ENCODE measurements at regions not wholly inside any gene's neighbourhood (a gene's known extent, or its start where the extent isn't known, plus 50 kb on each side); places are given as distances from the start of the nearest gene placed in this dataset.

DNA sequence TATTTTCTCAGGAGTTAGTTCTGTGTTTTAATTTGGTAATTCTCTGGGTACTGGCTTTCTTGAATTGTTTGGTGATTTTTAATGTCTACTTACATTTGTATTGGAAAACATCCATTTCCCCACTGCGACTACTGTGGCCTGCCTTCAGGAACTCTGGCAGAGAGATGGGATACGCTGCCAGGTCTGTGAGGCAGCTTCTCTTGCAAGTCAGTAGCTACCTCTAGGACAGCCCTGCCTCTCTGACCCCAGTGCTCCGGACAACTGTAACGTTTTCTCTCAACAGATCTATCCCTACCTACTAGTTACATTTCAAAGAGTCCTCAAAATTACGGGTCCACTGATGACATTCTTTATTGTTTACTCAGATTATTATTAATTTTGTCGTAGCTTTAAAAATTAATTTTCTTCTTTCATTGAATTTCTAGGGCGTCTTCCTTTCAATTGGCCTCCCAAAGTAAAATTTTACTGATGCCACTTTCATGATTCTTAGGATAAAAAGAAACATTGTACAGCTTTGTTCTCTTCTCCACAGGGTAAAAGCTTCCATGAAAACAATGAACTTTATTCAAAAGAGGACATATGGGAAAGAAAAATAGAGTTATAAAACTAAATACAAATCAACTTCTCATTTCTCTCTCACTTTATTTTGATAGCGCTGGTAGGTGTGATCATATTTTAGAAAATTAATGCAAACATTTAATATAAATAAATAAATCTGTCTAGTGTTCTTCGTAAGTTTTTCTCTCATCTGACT, 123.2 kb upstream of the GOLGA8J start:
- intact Hi-C loops (cut with micrococcal nuclease): no loop called here

DNA sequence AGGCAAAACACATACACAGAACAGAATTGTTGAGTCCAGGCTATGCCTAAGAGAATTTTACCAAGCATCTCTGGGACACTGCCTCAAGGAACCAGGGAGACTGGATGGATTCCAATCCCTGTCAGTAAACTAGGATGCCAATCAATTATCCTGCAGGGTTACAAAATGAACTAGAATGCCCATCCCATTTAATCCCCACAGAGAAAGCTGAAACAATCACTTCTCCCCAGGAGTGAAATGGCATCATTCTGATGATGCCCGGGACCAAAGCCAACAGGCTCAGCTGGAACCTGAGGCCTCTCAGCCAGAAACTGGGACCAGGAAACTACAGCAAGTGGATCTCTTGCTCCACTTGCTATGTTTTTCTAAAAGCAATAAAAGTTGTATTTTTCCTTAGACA, 130.0 kb upstream of the TJP1 start:
- intact Hi-C loops (cut with micrococcal nuclease): no loop called here

DNA sequence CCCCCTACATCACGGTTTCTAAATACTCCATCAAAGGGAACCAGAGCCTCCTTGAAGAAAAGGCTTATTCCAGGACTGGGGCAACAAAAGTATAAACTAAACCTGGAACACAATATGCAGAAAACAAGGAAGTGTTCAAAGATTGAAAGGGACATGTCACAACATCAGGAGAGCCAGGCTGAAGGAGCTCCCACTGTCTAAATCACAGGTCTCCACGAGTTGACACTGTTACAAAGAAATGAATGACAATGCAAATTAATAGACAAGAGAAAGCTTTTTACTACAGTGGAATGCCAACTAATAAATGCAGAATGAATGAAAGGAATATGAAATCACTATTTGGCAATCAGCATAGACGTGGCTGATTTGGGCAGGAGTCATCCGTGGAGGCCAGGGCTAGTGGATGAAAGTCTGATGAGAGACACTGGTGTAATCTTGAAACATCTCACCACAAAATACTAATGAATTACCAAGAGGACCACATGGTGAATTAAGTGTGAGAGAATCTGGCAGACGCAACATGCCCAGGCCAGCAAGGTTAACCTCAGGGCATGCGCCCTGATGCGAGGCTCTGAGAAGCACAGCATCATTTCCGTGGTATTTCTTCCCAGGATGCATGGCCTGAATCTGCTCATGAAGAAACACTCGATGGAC, 123.8 kb upstream of the TJP1 start:
- intact Hi-C loops (cut with micrococcal nuclease): no loop called here

DNA sequence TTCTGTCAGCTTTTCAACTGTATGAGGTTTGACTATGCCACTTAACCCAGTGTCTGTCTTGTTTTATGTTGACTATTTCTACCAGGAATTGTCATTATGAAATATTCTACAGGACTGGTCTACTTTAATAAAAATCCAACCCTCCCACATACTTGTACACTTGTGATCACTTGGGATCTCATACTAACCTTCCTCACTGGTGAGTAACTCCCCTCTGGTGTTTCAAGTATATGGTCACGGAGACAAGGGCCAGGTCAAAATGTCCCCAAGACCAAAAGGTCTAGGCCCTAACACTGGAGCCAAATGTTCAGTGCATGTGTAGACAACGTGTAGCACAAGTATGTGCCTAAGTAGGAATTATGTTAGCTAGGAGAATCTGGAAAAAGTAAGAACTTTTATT, 122.7 kb upstream of the TJP1 start:
- intact Hi-C loops (cut with micrococcal nuclease): no loop called here

DNA sequence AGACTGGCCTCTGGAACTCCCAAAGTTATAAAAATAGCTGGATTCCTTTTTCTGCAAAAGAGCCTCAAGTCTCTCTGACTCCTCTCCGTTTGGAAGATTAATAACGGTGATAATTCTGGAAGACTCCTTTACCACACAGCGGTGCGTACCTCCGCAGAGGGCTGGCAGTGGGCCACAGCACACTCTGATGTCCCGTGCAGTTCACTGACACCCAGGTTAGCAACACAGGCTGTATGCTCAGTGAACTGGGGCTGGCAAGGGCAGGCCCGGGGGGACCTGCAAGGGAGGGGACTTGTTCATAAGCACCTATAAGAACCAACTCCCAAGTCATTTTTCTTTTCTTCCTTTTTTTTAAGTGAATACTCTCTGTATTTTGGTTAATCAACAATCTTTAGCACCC, 120.3 kb upstream of the TJP1 start:
- intact Hi-C loops (cut with micrococcal nuclease): no loop called here

DNA sequence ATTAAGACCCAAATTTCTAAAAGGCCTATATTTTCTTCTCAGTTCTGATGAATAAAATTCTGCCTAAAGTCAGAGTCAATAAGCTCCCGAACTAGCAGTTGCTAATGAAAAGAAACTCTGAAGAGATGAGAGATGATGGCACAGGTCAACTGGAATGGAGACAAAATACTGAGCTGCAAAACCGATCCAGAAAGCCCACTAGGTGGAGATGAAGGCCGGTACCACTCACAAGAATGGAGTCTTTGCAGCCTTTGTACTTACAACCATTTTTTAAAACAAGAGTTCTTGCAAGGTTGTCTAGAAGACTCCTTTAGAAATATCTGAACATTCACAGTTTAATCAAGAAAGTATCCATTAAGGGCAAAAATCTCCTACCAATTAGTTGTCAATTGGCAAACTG, 119.9 kb upstream of the TJP1 start:
- intact Hi-C loops (cut with micrococcal nuclease): no loop called here

DNA sequence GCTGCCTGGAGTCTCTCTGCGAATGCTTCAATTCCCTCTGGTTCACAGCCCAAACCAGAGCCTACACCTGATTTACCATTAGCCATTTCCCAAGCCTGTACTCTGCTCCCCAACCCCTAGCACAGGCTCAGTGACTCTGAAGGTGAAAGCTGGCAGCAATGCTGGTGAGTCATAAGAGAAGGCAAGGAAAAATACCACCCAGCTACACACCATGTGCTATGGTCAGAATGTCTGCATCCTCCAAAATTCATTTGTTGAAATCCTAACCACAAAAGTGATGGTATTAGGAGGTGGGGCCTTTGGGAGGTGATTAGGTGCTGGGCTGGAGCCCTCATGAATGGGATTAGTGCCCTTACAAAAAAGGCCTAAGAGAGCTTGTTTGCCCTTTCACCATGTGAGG, 117.1 kb upstream of the TJP1 start:
- intact Hi-C loops (cut with micrococcal nuclease): no loop called here

DNA sequence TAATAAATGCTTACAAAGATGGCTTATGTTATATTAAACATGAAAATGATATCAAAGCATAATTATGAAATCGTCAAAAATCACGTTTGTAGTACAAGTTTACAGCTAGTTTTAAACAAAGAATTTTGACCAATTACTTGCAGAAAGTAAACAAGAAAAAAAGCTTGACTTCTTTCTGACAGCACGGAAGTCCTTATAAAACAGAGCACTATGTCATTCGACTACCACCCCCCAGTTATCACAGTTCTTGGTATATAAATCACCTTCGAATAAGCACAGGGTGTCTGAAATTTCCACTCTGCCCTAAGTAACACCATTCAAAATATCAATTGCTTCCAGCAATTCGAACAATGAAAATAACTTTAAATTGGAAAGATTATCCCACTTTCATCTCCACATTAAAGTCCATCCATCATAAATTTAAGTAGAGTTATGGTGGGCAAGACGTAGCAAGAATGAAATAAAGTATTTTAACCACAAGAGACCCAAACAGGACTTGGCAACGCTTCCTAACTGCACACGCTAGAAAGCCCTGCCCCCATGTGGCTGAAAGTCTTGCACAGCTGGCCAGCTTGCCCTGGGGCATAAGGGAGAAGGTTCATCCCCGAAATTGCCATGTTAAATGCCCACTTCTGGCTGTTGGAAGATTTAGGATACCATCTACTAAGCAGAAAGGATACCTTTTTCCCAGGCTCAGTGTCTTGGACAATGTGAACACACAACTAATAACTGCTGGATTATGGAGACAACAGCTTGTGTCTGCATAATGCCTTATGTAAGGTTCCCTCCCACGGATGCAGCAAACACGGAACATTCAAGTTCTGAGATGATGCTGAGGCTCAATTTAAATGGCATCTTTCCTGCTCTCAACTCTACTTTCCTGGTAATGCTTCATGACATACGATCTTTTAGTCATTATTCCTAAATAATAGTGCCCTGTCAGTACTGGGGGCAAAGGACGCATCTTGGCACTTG, 116.4 kb upstream of the TJP1 start:
- intact Hi-C loops (cut with micrococcal nuclease): no loop called here

DNA sequence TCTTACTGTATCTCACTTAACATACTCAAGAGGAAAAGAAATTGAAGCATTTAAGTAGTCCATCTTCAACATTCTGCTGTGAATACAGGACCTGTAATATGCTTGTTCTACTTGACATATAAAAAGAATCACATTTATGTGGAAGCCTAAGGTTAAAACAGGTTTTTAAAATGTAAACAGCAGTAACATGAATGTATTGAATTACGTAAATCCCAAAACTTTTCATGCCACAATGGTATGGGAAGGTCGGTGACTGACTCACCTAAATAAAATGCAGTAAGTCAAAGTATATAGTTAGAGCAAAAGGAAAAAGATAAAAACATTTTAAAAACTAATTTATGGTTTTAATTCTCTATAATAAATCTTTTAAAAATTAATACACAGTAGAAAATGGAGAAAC, 115.7 kb upstream of the TJP1 start:
- intact Hi-C loops (cut with micrococcal nuclease): no loop called here

DNA sequence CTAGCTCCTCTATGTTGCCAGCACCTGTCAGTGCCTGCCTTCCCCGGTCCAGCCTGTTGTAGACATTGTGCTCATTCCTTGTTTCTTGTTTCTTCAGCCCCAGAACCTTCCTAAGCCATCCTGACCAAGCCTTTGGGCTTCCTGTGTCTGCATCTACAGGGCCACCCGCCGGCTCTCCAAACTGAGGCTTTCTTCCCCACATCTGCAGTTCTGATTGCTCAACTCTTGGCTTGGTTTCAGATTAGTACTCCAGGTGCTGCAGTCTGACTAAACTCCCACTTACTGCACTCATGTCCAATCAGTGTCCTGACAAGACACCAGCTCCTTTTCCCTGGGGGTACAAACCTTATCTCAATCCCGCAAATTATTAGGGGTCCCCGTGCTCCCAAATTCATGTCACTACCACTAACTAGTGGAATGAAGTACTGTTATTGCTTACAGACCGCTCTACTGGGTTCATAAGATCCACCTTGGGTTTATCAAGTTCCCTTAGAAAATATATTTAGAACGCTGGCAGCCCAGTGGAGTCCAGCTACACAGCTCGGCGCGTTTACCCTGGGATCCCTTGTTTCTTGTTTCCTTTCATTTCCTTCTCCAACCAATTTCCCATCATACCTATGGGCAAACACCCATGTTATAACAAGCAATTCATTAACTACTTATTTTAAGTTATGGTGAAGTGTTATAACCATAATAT, 114.2 kb upstream of the TJP1 start:
- intact Hi-C loops (cut with micrococcal nuclease): no loop called here

DNA sequence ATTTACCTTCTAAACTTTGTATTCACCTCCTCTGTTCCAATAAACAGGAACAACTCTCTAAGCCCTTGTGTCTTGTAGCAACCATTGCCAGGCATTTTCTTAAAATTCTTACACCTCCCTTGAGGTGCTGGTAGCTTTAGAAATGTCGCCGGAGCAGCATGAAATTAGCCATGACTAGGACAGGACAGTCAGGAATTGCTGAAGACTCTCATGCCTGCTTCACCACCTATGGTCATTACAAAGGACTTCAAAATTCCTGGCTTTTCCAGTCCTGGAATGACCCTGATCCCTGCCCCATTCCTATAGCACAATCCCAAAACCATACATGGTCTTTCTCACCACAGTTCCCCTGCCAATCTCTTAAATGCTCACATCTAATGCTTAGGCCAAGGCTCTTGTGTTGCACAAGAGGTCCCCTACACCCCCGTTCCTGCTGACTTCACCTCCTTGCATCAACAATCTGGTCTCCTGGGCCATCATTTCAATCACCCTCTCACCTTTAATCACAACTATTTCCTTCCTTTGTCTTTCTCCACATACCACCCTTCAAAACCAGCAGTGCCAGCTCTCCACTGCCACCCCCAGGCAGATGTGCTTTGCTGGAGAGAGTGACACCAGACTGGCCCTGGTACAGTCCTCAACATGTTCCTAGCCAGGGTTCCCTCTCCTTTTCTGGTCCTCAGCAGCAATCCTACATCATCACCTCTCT, 113.2 kb upstream of the TJP1 start:
- intact Hi-C loops (cut with micrococcal nuclease): no loop called here

DNA sequence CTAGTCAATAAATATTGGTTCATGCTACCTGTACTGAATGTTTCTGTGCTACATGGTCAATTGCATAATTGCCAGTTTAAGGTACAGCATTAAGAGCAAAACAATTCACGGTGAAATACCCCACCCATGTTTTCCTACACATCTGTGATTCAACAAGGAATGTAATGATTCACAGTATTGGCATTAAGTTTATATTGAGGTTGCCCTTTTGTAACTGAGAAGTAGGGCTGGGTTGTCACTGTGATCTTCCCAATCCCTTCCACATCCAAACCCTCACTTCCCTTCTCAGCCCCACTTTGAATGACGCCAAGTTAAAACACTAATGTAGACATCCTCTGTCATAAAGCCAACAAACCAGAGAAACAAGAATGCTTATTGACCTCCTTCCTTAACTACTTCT, 112.0 kb upstream of the TJP1 start:
- intact Hi-C loops (cut with micrococcal nuclease): no loop called here

DNA sequence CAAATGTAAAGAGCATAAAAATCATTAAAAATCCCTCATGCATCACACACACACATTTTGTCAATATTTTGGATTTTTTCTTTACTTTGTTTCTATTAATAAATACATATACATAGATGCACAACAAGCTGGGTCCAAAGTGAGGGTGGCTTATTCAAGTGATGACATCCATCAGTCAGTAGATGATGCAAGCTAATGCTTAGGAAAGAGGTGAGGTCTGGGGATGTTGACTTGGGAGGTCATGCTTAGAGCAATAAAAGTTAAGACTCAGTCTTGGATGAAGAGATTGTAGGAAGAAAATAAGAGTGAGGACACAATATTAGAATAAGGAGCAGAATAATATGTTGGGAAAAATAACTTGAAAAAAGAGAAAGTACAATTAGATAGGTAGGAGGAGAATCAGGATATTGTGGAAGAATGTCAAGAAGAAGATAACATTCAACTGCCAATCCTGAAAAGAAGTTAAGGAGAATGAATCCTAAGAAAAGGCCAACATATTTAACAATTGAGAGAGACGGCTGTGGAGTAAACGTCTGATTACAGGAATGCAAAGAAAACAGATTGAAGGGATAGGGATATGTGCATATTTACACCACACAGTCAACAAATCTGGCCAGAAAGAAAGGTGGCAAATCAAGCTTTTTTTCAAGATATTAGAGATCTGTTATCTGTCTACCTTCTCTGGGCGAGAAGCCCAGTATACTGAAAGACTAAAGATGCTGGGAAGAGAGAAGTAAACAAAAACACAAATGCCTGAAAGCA, 111.0 kb upstream of the TJP1 start:
- intact Hi-C loops (cut with micrococcal nuclease): no loop called here

DNA sequence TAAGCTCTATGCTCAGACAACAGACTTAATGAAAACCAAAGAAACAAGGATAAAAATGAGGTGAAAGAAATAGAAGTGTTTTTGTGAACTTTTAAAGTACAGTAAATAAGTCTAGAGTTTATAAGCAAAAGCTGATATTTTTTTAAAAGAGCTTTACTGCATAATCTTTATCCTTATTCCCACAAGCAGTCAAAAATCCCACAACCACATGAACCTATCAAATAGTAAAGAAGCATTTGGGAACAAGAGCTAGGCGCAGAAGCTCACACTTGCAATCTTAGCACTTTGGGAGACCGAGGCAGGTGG, 103.8 kb upstream of the TJP1 start:
- intact Hi-C loops (cut with micrococcal nuclease): loop anchor here (5.0 kb wide), 1 partner anchor 179 kb away; no protein-coding TSS in a partner anchor

DNA sequence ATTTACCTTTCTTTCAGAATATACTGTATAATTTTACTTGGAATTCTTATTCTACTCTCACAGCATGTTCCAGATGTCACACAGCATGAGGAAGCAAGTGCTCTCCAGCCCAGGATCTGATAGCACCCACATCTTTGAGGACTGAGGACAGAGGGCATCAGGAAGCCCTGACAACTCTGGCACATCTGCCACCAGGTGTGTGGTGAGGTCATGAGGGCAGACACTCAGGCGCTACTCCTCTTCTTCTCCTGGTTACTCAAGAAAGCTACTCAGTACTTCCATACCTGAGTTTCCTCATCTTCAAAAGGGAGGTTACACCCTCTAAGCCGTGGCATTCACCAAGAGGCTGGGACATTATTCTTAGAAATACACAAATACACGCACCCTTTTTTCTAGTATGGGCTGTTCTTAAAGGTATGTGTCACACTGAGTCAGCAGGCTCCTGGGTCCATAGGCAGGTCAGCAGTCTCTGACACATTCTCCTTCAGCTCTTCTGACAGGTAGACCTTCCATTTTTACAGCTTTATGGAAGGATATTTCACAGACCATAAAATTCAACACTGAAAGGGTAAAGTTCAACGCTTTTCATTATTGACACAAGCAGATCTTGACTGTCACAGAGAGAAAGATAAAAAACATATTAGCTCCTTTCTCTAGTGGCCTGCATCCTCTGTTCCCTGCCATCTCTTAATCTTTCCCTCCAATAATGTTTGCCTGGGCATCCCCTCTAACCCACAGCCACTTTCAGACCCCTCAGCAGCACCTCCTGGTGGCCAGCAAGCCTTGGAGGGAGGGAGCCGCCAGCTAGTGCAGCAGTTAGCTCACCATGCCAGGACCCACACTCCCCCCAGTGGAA, 103.2 kb upstream of the TJP1 start:
- intact Hi-C loops (cut with micrococcal nuclease): loop anchor here (5.0 kb wide), 1 partner anchor 178 kb away; no protein-coding TSS in a partner anchor

DNA sequence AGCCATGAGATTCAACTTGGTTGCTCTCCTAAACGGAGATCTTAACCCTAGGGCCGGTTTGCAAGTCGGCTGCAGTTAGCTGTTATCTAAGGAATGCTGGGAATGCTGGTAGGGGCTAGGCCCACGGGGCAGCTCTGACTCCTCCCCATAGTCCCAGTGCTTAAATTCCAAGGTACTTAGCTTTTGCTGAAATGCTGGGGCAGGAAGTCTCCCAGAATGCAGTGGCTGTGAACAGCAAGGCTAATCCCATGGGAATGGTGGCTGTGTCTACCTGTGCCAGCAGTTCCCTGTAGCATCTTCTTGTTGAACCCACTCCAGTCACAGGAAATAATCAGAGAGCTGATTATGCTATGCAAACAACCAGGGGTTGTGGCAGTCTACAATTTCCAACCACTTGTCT, 102.5 kb upstream of the TJP1 start:
- intact Hi-C loops (cut with micrococcal nuclease): loop anchor here (5.0 kb wide), 1 partner anchor 177 kb away; no protein-coding TSS in a partner anchor

DNA sequence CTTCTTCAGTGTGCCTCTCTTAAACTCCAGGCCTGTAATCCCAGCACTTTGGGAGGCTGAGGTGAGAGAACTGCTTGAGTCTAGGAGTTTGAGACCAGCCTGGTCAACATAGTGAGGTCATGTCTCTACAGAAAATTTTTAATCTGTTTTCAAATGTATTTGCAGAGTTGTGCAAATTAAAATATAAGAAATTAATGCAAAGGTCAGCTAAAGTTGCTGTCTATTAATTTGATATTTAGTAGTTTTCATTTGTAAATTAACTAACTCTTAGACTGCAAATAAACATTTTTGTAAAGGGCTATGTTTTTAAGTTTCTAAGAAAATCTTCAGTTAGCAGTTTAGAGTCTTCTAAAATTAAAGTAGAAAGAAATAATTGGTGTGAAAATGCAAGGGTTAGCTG, 99.9 kb upstream of the TJP1 start:
- intact Hi-C loops (cut with micrococcal nuclease): no loop called here

DNA sequence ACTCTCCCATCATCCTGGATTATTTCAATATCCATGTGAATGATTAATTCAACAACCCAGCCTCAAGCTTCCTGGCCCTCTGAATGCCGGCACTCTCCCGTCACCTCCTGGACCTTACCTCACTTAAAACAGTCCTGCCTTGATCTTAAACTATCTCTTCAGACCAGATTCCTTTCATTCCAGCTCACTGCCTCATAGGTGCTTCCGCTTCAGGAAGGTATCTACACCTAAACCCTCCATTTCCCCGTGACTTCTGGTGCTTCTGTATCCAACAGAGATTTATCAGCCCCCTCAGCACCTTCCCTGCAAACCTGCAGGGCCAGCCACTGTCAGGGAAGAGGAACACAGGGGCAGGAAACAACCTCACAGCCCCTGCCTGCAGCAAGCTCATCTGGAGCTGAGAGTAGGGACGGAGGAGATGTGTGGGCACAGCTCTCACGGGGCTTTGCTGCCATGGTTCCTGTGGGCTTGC, 98.9 kb upstream of the TJP1 start:
- intact Hi-C loops (cut with micrococcal nuclease): no loop called here

DNA sequence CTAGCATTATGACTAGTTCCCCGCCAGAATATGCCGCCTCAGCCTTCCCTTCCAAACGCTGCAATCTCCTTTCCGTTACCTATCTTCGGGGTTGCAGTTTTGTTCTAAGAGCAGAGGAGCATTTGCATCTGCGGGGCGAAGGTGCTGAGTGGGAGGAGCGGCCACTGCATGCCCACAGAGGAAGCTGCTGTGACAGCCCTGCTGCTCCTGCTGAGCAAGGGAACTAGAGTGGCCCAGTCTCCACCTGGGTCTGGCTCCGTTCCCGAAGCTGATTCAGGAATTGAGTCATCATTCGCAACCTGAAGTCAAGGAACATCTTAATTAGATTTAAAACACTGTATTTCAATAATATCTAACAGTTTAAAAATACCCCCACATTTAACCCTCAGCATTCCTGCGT, 98.2 kb upstream of the TJP1 start:
- intact Hi-C loops (cut with micrococcal nuclease): no loop called here

Data from T-helper 1 cell treated with Interleukin-12 subunit alpha and Interleukin-12 subunit beta and Interleukin-4 antibody, amounts not matched to agents 30 ng/mL and 1 ng/mL, for 36 hours (primary cell).